GM12872 (cell line): ENCODE measurements at regions not wholly inside any gene's neighbourhood (a gene's known extent, or its start where the extent isn't known, plus 50 kb on each side); places are given as distances from the start of the nearest gene placed in this dataset.

Experiments used
- CTCF ChIP-seq: IDR thresholded peaks from 3 replicates; pipeline ENCODE4 v1.5.1; 2011; ENCODE audit warnings: low read depth, mild to moderate bottlenecking, low read length, moderate library complexity; ENCODE audit not compliant: insufficient read depth

GRCh38 chr2:208565690-208566416, 159.3 kb downstream of the PTH2R start:
- TF ChIP-seq CTCF: no peak

GRCh38 chr2:208568203-208568602, 161.6 kb downstream of the PTH2R start:
- no peak for TF ChIP-seq CTCF

GRCh38 chr2:208570066-208570465, 163.5 kb downstream of the PTH2R start:
- no peak for TF ChIP-seq CTCF

DNA sequence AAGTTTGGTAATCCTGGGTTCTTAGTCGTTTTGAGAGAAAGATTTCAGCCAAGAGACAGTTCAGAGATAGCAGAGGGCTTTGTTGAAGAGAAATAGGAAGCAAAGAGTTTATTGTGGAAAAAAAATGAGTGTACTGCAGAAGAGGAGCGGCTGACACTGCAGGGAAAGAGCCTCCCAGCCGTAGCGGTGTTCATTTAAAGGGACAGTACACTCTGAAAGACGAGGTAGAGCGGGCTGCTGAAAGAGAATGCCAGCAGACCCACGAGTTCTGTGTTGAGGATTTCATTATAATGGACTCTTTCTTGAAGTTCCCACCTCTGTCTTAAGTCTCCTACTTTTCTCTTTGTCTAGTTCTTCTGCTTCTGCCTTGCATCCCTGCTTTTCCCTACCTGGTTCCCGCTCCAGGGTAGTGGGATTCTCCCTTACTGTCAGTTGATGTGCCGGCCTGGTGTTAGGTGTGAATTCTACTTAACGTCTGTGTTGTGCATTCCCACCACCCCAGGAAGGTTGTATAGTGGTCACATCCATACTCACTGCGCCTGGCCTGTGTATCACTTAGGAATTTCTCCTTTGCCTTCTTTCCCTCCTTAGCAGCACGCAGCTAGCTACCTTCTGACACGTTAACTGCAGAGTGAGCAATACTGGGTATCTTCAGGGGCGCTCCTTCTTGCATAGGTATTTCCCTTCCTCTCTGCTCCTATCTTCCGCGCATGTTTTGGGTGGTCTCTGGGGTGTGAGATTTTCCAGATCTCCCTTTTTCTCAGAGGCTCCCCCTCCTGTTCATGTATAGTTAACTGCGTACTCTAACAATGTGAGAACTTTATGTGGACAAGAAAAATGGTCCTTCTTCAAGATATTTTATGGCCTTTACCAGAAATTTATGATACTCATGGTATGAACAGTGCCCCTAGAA, 164.5 kb downstream of the PTH2R start:
- no peak for TF ChIP-seq CTCF

DNA sequence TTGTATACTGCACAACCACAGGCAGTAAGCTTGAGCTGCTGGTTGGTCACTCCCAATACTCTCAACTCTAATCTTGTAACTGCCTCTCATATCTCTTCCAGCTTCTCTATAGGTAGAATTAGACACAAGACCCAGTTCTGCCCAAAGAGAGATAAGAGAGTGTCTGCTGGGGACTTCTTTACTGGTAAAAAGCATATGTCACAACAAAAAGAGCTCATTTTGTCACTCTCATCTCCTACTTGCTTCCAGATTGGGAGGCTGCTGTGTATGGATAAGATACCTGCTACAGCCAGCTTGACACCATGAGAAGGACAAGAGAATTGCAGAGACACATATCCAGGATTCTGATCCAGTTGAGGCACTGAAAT, 165.2 kb downstream of the PTH2R start:
- TF ChIP-seq CTCF: no peak

- TF ChIP-seq CTCF: no peak
Observed at GRCh38 chr2:208573569-208573968, 167.0 kb downstream of the PTH2R start.

DNA sequence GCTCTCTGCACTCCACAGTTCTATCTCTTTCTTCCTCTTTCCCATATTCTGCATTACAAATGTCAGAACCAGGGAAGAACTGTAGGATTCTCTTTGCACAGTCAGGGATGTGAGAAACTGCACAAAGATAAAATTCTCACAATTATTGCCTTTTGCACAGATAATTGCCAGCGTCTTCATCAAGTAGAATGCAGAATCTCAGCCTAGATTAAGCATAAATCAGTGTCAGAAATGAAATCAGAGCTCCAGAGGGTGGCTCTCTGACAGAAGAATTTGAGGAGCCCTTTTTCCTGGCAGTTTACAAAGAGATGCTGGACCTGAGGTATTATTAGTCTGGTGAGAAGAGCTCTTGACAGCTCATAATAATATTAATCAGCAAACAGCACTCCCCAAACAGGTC, 173.1 kb downstream of the PTH2R start:
- no peak for TF ChIP-seq CTCF
